ENCODE measurements at regions not wholly inside any gene's neighbourhood (a gene's known extent, or its start where the extent isn't known, plus 50 kb on each side); places are given as distances from the start of the nearest gene placed in this dataset.

DNA sequence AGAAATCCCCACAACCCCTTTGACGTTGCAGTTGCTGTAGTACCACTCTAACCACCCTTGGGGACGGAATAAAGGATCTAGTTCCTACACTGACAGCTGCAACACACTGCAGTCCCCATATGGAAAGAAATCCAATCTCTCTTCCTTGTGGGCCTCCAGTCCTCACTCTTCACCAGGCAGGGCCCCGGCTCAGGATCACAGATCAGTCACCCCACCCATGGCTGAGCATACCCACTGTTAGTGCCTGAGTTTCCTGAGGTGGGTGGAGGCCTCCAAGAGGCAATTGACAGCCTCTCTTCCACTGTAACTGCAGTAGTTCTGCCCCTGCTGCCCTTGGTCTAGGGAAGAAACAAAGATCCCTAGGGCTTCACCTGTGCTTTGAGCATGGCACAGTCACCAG lies 670.0 kb upstream of the CDH2 start:
- H3K27me3 Mint-ChIP-seq, result no peaks in the 10 kb centered on the region
- WGBS (ENCODE audit: insufficient coverage), result 74% methylated on average over 3 of the region's 3 CpGs
- no peak overlapping the region for H3K4me3 ChIP-seq (ENCODE audit: control extremely low read depth in 1 of 5, extremely low read depth in 1 of 5, insufficient read depth in 1 of 5, low read depth in 2 of 5, low read length in 4 of 5)
- no peaks in the 10 kb centered on the region for H3K36me3 ChIP-seq (replicated peaks in 1 of 2; ENCODE audit: control extremely low read depth in 1 of 2, control insufficient read depth in 1 of 2, extremely low read depth in 1 of 2, insufficient read depth in 2 of 2, low read length in 1 of 2)
- no peak overlapping the region for H3K27ac ChIP-seq (ENCODE audit: low read length in 2 of 2)
- no peaks in the 10 kb centered on the region for H3K4me1 ChIP-seq (ENCODE audit: control insufficient read depth in 2 of 2, insufficient read depth in 2 of 2, low read length in 2 of 2)
- no peak for TF ChIP-seq EZH2 (IDR thresholded peaks at IDR 0.05; ENCODE audit: borderline replicate concordance, insufficient read depth, low read depth, low read length, poor library complexity, severe bottlenecking)
- H3K4me2 ChIP-seq (replicated peaks; ENCODE audit: low read depth, low read length, poor library complexity, severe bottlenecking), result no peak overlapping the region
- no peak overlapping the region for H3K9ac ChIP-seq (ENCODE audit: low read length)
- ATAC-seq (ENCODE audit: low read depth), result no peak
- H3K4me1 Mint-ChIP-seq, result no peaks in the 10 kb centered on the region
- no peaks in the 10 kb centered on the region for H4K20me1 ChIP-seq (ENCODE audit: control insufficient read depth, insufficient read depth, low read length, poor library complexity, severe bottlenecking)
- no peak overlapping the region for H3K27ac Mint-ChIP-seq
- H3K4me3 Mint-ChIP-seq, result no peak overlapping the region
- no peaks in the 10 kb centered on the region for H3K27me3 ChIP-seq (replicated peaks in 1 of 4; ENCODE audit: control extremely low read depth in 1 of 4, control insufficient read depth in 3 of 4, insufficient read depth in 4 of 4, low read length in 3 of 4)
- H2AFZ ChIP-seq (ENCODE audit: insufficient read depth, low read depth, low read length, poor library complexity, severe bottlenecking), result no peak overlapping the region
- ChIA-PET CTCF (no interaction called here), POLR2A (no interaction called here)
- H3K79me2 ChIP-seq (ENCODE audit: control insufficient read depth, insufficient read depth, low read length), result no peaks in the 10 kb centered on the region
- no peak for DNase-seq
- peaks cover 0 to 9% (median 1%) of the 10 kb centered on the region in 3 donors for H3K9me3 ChIP-seq (ENCODE audit: control extremely low read depth in 1 of 3, control insufficient read depth in 2 of 3, insufficient read depth in 1 of 3, low read length in 2 of 3)
- intact Hi-C loops (cut with micrococcal nuclease), result no loop called here
- H3K9me3 Mint-ChIP-seq (ENCODE audit: insufficient read depth), result peaks cover 4% of the 10 kb centered on the region

- intact Hi-C loops (cut with micrococcal nuclease), result no loop called here
- Histone ChIP-seq H3K36me3 (replicated peaks in 1 of 2; ENCODE audit: control extremely low read depth in 1 of 2, control insufficient read depth in 1 of 2, extremely low read depth in 1 of 2, insufficient read depth in 2 of 2, low read length in 1 of 2) (no peaks in the 10 kb centered on the region), H3K4me2 (replicated peaks; ENCODE audit: low read depth, low read length, poor library complexity, severe bottlenecking) (no peak overlapping the region), H4K20me1 (ENCODE audit: control insufficient read depth, insufficient read depth, low read length, poor library complexity, severe bottlenecking) (no peaks in the 10 kb centered on the region), H3K4me1 (ENCODE audit: control insufficient read depth in 2 of 2, insufficient read depth in 2 of 2, low read length in 2 of 2) (no peaks in the 10 kb centered on the region), H3K9ac (ENCODE audit: low read length) (no peak overlapping the region), H3K9me3 (ENCODE audit: control extremely low read depth in 1 of 3, control insufficient read depth in 2 of 3, insufficient read depth in 1 of 3, low read length in 2 of 3) (peaks cover 0 to 5% (median 0%) of the 10 kb centered on the region in 3 donors), H3K4me3 (ENCODE audit: control extremely low read depth in 1 of 5, extremely low read depth in 1 of 5, insufficient read depth in 1 of 5, low read depth in 2 of 5, low read length in 4 of 5) (no peak overlapping the region), H3K27me3 (replicated peaks in 1 of 4; ENCODE audit: control extremely low read depth in 1 of 4, control insufficient read depth in 3 of 4, insufficient read depth in 4 of 4, low read length in 3 of 4) (no peaks in the 10 kb centered on the region), H3K27ac (ENCODE audit: low read length in 2 of 2) (no peak overlapping the region), H2AFZ (ENCODE audit: insufficient read depth, low read depth, low read length, poor library complexity, severe bottlenecking) (no peak overlapping the region), H3K79me2 (ENCODE audit: control insufficient read depth, insufficient read depth, low read length) (no peaks in the 10 kb centered on the region)
- TF ChIP-seq EZH2 (IDR thresholded peaks at IDR 0.05; ENCODE audit: borderline replicate concordance, insufficient read depth, low read depth, low read length, poor library complexity, severe bottlenecking), result no peak
- TF ChIP-seq, protein P1, sequence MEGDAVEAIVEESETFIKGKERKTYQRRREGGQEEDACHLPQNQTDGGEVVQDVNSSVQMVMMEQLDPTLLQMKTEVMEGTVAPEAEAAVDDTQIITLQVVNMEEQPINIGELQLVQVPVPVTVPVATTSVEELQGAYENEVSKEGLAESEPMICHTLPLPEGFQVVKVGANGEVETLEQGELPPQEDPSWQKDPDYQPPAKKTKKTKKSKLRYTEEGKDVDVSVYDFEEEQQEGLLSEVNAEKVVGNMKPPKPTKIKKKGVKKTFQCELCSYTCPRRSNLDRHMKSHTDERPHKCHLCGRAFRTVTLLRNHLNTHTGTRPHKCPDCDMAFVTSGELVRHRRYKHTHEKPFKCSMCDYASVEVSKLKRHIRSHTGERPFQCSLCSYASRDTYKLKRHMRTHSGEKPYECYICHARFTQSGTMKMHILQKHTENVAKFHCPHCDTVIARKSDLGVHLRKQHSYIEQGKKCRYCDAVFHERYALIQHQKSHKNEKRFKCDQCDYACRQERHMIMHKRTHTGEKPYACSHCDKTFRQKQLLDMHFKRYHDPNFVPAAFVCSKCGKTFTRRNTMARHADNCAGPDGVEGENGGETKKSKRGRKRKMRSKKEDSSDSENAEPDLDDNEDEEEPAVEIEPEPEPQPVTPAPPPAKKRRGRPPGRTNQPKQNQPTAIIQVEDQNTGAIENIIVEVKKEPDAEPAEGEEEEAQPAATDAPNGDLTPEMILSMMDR (IDR thresholded peaks at IDR 0.05), result no peak
- peaks cover 5% of the 10 kb centered on the region for H3K9me3 Mint-ChIP-seq (ENCODE audit: insufficient read depth)
- CTCF ChIA-PET, result no interaction called here
- POLR2A ChIA-PET, result no interaction called here
- no peak for ATAC-seq (ENCODE audit: low read depth)
- 100% methylated on average over 1 of the region's 2 CpGs for WGBS (ENCODE audit: insufficient coverage)
- DNase-seq, result no peak
- H3K4me1 Mint-ChIP-seq, result no peaks in the 10 kb centered on the region
- H3K27ac Mint-ChIP-seq, result no peak overlapping the region
- H3K4me3 Mint-ChIP-seq, result no peak overlapping the region
- H3K27me3 Mint-ChIP-seq, result no peaks in the 10 kb centered on the region
Observed at GRCh38 chr18:28837100-28837499, 660.2 kb upstream of the CDH2 start.

Measured in B cell (primary cell).